GM12878 (cell line): ENCODE measurements at regions not wholly inside any gene's neighbourhood (a gene's known extent, or its start where the extent isn't known, plus 50 kb on each side); places are given as distances from the start of the nearest gene placed in this dataset.

Experiments used
- ATAC-seq: fragments of 200-7000 bp; cut with Tn5 transposase; 3 replicates; pipeline ENCODE4 v1.9.1; 2020; ENCODE audit warnings: mild to moderate bottlenecking, moderate library complexity
- BruUV-seq: library from RNA; stranded (reverse); fragments of 400-500 nt; replicated peaks from 2 replicates; lab custom pipeline; 2021; lab: Mats Ljungman, UMichigan
- CTCF ChIA-PET: fragments of 300-600 bp; sonication (Branson Sonifier 250); formaldehyde crosslinking; extraction: SDS; loops from one replicate; lab custom pipeline; 2021; ENCODE audit warnings: inconsistent platforms; lab: Yijun Ruan, JAX
- POLR2A ChIA-PET: fragments of 350-600 bp; formaldehyde crosslinking; extraction: SDS; loops from one replicate; lab custom pipeline; 2021; ENCODE audit warnings: inconsistent platforms; lab: Charles Lee
- RAD21 ChIA-PET: fragments of 300-600 bp; sonication (Branson Sonifier 250); formaldehyde crosslinking; loops from one replicate; lab custom pipeline; 2023; ENCODE audit warnings: antibody characterized with exemption; ENCODE audit not compliant: unreplicated experiment; lab: Charles Lee
- SMC1A ChIA-PET: fragments of 300-600 bp; sonication (Branson Sonifier 250); formaldehyde crosslinking; loops from one replicate; lab custom pipeline; 2023; ENCODE audit not compliant: unreplicated experiment, uncharacterized antibody; lab: Charles Lee
- DNase-seq: peaks from one replicate; pipeline ENCODE4 v3.0.0-alpha.2; 2011; ENCODE audit warnings: low read depth, low spot score
- FAIRE-seq: peaks from 3 replicates; lab custom pipeline; 2011; peaks lifted over from hg19 to GRCh38; lab: Jason Lieb, UNC
- H2AFZ ChIP-seq: 2 replicates; pipeline ENCODE4 v1.6.0; 2011; ENCODE audit warnings: low read depth, low read length, control low read depth; ENCODE audit not compliant: control insufficient read depth
- H3K27ac ChIP-seq: 2 replicates; pipeline ENCODE4 v1.5.1; 2011; ENCODE audit warnings: control low read depth; ENCODE audit not compliant: control insufficient read depth, insufficient read depth
- H3K27me3 ChIP-seq, 2 experiments: replicated peaks in 1 of 2; 2 replicates each; pipeline versions ENCODE4 v1.6.0 to v1.6.1; 2011; ENCODE audit warnings: low read length in 1 of 2; ENCODE audit not compliant: control insufficient read depth in 2 of 2, insufficient read depth in 2 of 2
- H3K36me3 ChIP-seq, 2 experiments: 2 replicates each; pipeline ENCODE4 v1.5.1; 2011; ENCODE audit warnings: low read length in 1 of 2; ENCODE audit not compliant: control insufficient read depth in 2 of 2, insufficient read depth in 2 of 2
- H3K4me1 ChIP-seq: 2 replicates; pipeline ENCODE4 v1.6.1; 2011; ENCODE audit warnings: mild to moderate bottlenecking, low read length, moderate library complexity, mixed read lengths; ENCODE audit not compliant: control insufficient read depth, insufficient read depth
- H3K4me2 ChIP-seq: 2 replicates; pipeline ENCODE4 v1.6.0; 2011; ENCODE audit warnings: control low read depth; ENCODE audit not compliant: control insufficient read depth, insufficient read depth
- H3K4me3 ChIP-seq: fragments of 200-600 bp; sonication (generic); 2 replicates; pipeline ENCODE4 v1.5.1; 2016
- H3K79me2 ChIP-seq: 2 replicates; pipeline ENCODE4 v1.6.0; 2011; ENCODE audit warnings: low read length; ENCODE audit not compliant: control insufficient read depth, insufficient read depth
- H3K9ac ChIP-seq: 2 replicates; pipeline ENCODE4 v1.8.0; 2011; ENCODE audit warnings: low read length, control low read depth, mixed read lengths; ENCODE audit not compliant: control insufficient read depth, insufficient read depth
- H3K9me3 ChIP-seq: replicated peaks from 3 replicates; pipeline ENCODE4 v1.5.1; 2011; ENCODE audit warnings: mild to moderate bottlenecking, low read length; ENCODE audit not compliant: control insufficient read depth, insufficient read depth
- H4K20me1 ChIP-seq: 2 replicates; pipeline ENCODE4 v1.6.0; 2011; ENCODE audit not compliant: control insufficient read depth, insufficient read depth
- RELA ChIP-seq: fragments of 450-650 bp; IDR thresholded peaks from 2 replicates; pipeline ENCODE4 v1.8.0; 2014; ENCODE audit warnings: borderline replicate concordance; ENCODE audit not compliant: partially characterized antibody
- SP1 ChIP-seq: IDR thresholded peaks from one replicate; pipeline ENCODE4 v1.6.1; 2011; ENCODE audit warnings: low read depth, low read length
- YBX1 ChIP-seq: fragments of 450-650 bp; IDR thresholded peaks from 2 replicates; pipeline ENCODE4 v1.6.1; 2016; ENCODE audit warnings: antibody characterized with exemption
- WGBS: methylation state at CpG from one replicate; pipeline ENCODE4 v1.1.6; 2016; ENCODE audit warnings: low lambda C conversion rate; ENCODE audit not compliant: insufficient replicate concordance, insufficient coverage; ENCODE audit errors: missing lambda C conversion rate; 5-methylcytosine and 5-hydroxymethylcytosine counted together
- in situ Hi-C: fragments of 300-500 bp; cut with MboI; formaldehyde crosslinking; loops from 9 replicates; pipeline ENCODE4 v1.14.3; 2018; ENCODE audit warnings: mixed read lengths
- intact Hi-C: fragments of 100-400 bp; cut with micrococcal nuclease; formaldehyde crosslinking; loops from one replicate; pipeline ENCODE4 v1.14.2; 2022; ENCODE audit not compliant: unreplicated experiment
- TF ChIP-seq, protein P1 (sequence below): fragments of 450-650 bp; IDR thresholded peaks from 2 replicates; pipeline ENCODE4 v1.6.1; 2018; ENCODE audit warnings: mild to moderate bottlenecking, low read depth, moderate library complexity; ENCODE audit not compliant: partially characterized antibody

DNA sequence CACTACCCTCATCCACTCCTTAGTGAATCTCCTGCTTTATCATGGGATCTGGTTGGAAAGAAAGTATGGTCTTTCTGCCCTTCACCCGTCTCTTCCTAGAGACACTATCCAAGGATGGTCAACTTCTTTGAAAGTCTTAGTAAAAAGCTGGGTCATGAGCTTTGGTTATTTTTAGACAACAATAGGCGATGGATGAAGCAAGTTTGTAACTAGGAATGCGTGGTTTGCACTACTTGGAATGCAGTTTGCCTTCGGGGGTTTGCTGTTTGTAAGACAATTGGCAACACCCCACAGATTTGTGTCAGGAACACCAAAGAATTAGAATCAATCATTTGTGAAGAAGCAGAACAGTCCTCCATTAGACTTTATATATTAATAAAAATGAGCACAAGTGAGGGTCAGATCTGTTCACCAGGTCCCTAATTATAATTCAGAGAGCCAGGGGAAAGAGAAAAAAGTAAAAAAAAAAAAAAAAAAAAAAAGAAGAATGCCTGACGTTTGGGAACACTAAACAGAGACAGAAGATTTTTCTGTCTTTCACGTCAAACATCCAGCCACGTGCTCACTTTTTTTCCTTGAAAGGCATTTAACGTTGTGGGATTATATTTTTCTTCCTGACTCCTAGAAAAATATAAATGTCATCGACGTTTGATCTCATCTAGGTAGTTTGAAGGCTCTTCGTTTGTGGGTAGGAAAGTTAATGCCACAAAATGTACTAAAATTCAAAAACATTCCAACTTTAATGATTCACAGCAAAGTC, 60.7 kb upstream of the BTG3 start:
- no peaks in the 10 kb centered on the region for H3K36me3 ChIP-seq
- H3K4me3 ChIP-seq: no peak overlapping the region
- H3K4me1 ChIP-seq: no peaks in the 10 kb centered on the region
- FAIRE-seq: no peak
- no peaks in the 10 kb centered on the region for H4K20me1 ChIP-seq
- no peak for DNase-seq
- RAD21 ChIA-PET: no interaction called here
- intact Hi-C loops: no loop called here
- no TSS peak for BruUV-seq
- H3K9ac ChIP-seq: no peak overlapping the region
- CTCF ChIA-PET: interaction anchor here (1.1 to 3.7 kb wide), 3 partner anchors 8 to 251 kb away, joined by 3 to 25 read pairs (median 13); no protein-coding TSS in a partner anchor
- H3K79me2 ChIP-seq: no peaks in the 10 kb centered on the region
- TF ChIP-seq SP1 (no peak), YBX1 (no peak), RELA (no peak)
- TF ChIP-seq, protein P1, sequence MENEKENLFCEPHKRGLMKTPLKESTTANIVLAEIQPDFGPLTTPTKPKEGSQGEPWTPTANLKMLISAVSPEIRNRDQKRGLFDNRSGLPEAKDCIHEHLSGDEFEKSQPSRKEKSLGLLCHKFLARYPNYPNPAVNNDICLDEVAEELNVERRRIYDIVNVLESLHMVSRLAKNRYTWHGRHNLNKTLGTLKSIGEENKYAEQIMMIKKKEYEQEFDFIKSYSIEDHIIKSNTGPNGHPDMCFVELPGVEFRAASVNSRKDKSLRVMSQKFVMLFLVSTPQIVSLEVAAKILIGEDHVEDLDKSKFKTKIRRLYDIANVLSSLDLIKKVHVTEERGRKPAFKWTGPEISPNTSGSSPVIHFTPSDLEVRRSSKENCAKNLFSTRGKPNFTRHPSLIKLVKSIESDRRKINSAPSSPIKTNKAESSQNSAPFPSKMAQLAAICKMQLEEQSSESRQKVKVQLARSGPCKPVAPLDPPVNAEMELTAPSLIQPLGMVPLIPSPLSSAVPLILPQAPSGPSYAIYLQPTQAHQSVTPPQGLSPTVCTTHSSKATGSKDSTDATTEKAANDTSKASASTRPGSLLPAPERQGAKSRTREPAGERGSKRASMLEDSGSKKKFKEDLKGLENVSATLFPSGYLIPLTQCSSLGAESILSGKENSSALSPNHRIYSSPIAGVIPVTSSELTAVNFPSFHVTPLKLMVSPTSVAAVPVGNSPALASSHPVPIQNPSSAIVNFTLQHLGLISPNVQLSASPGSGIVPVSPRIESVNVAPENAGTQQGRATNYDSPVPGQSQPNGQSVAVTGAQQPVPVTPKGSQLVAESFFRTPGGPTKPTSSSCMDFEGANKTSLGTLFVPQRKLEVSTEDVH: no peak
- H3K27me3 ChIP-seq: no peaks in the 10 kb centered on the region; a peak in 1 of 4 replicates
- H2AFZ ChIP-seq: no peak overlapping the region
- WGBS: 13% methylated on average over 11 of the region's 11 CpGs
- H3K9me3 ChIP-seq: no peaks in the 10 kb centered on the region
- H3K27ac ChIP-seq: no peak overlapping the region
- H3K4me2 ChIP-seq: no peak overlapping the region
- SMC1A ChIA-PET: interaction anchor here (1.2 kb wide), 1 partner anchor 251 kb away, joined by 4 read pairs; no protein-coding TSS in a partner anchor
- POLR2A ChIA-PET: no interaction called here
- no peak for ATAC-seq
- in situ Hi-C loops: no loop called here
